HG03066 (cell line): ENCODE measurements at regions not wholly inside any gene's neighbourhood (a gene's known extent, or its start where the extent isn't known, plus 50 kb on each side); places are given as distances from the start of the nearest gene placed in this dataset.

Experiments
- ATAC-seq: cut with Tn5 transposase; IDR thresholded peaks from one replicate; pipeline ENCODE4 v1.9.1; 2021; ENCODE audit warnings: low read depth; ENCODE audit not compliant: unreplicated experiment

- no peak for ATAC-seq
Observed at GRCh38 chr10:131516285-131516684, 204.8 kb upstream of the TCERG1L start.

DNA sequence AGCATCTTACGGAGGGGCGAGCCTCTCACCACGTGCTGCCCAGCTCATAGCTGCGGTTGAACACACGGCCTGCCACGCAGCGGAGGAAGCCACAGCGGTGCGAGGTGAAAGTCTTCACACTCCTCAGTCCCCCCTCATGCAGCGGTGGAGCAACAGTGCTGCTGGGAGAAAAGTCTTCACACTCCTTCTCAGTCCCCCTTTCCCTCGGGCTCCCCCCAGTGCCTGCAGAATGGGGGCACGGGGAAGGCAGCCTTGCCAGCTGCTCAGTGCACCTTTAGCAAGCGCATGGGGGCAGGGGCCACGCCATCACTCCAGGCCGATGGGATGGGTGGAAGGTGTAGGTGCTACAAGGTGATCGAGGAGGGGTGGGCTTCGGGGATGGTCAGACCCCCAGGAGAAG, 206.3 kb upstream of the TCERG1L start:
- no peak for ATAC-seq

DNA sequence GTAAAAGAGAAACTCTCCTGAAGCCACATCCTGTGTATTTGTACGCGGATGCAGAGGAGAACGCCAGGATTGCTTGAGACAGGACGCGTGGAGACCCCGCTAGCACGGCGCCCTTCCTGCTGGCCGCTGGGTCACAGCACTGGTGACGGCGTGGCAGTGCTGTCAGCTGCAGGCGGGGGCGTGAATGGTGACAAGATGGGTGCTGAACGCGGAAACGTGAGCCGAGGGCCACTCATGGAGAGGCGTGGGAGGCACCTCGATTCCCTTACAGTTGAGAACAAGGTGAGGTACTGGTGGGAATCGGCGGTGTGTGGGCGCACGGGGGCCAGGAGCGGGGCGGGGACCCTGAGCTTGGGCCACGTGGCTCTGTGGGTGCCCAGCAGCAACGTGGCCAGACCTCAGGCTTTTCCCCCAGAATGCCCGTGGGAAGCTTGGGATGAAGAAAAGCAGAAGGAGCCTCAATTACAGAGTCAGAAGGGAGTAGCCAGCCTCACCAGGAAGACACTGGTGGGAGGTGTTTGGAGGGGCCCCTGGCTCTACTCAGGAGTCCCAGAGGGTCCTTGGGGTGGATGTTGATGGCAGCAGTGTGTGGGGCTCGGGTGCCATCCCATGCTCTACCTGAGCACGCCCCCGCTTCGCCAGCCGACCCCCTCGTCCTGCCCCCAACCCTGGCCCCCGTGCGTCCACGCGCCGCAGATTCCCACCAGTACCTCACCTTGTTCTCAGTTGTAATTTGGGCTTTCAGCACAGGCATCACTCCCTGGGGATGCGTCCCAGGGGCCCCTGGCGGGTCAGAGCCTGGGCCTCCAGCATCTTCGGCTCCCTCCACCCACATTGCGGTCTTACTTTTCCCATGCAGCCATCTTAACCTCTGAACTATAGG, 208.4 kb upstream of the TCERG1L start:
- ATAC-seq = no peak

GRCh38 chr10:131531265-131532190, 220.0 kb upstream of the TCERG1L start:
- ATAC-seq = no peak

GRCh38 chr10:131532291-131532690, 220.8 kb upstream of the TCERG1L start:
- ATAC-seq = no peak

DNA sequence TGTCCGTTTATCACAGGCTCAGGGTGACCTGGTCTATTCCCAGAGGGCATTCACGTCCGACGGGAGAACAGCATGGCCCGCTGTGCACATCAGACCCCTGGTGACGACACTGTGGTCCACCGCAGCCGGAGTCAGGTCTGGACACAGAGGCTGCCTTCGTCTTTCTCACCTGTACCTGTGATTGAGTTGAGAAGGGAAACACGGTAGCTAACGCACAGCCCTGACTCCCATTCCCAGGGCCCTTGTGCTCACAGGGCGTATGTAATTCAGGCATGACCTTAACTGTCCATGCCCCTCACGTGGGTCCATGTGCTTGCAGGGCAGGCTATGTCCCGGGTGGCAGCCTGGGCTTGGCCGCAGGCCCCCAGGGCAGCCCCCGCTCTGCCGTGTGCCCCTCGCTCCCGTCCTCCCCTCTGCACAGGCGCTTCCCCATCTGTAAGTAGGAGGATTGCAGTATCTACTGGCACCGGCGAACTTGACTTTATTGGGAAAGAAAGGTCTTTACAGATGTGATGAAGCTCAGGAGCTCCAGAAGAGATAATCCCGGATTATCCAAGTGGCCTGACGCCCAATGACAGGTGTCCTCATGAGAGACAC, 221.3 kb upstream of the TCERG1L start:
- no peak for ATAC-seq

- no peak for ATAC-seq
Observed at GRCh38 chr10:131533846-131534526, 222.5 kb upstream of the TCERG1L start.

GRCh38 chr10:131534836-131535235, 223.3 kb upstream of the TCERG1L start:
- ATAC-seq = no peak

GRCh38 chr10:131536676-131537075, 225.2 kb upstream of the TCERG1L start:
- no peak for ATAC-seq

DNA sequence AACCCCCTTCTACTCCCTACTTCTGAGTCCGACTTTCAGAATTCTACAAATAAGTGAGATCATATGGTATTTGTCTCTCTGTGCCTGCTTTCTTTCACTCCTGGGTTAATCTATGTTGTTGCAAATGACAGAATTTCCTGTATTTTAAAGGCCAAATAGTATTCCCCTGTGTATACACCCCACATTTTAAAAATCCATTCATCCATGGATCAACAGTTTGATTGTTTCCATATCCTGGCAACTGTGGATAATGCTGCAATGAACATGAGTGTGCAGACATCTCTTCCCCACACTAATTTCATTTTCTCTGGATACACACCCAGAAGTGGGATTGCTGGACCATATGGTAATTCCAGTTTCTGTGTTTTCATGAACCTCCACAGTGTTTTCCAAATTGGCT, 225.8 kb upstream of the TCERG1L start:
- ATAC-seq = no peak

GRCh38 chr10:131544495-131544894, 233.0 kb upstream of the TCERG1L start:
- ATAC-seq = no peak

GRCh38 chr10:131546086-131546810, 234.7 kb upstream of the TCERG1L start:
- no peak for ATAC-seq

- ATAC-seq = no peak
Observed at GRCh38 chr10:131547129-131547799, 235.7 kb upstream of the TCERG1L start.

- no peak for ATAC-seq
Observed at GRCh38 chr10:131548176-131548575, 236.7 kb upstream of the TCERG1L start.

DNA sequence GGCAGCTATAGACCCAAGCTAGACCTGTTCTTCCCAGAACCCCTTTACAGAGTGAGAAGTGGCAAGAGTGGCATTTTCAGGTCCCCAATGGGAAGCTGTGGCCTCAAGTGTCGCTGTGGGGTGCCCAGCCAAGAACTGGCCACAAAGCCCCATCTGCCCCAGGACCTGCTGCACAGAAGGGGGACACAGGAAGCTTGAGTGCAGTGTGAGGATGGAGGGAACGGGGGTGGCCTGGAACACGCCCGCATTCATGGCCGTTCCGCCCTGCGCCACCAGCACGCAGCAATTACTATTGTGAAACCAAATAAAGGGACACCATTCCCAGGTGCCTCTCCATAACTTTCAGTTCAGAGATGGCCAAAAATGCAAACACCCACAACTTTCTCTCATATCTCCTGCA, 237.6 kb upstream of the TCERG1L start:
- ATAC-seq = no peak

DNA sequence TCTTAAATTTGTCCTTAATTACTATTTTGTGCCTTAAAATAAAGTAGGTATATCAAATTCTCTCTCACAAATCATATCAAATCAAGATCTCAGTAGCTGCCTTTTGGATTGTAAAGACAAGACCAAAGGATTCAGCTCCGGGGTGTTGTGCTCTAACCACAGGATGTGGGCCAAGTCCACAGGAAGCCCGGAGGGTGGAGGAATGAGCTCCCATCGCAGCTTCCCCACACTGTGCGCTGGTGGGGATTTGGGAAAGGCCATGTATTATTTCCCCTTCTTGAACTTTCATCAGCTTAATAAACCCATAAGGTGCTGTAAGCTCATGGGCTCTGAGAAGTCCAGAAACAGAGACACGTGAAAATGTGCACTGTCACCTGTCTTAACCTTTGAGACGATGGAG, 241.6 kb upstream of the TCERG1L start:
- ATAC-seq = no peak

DNA sequence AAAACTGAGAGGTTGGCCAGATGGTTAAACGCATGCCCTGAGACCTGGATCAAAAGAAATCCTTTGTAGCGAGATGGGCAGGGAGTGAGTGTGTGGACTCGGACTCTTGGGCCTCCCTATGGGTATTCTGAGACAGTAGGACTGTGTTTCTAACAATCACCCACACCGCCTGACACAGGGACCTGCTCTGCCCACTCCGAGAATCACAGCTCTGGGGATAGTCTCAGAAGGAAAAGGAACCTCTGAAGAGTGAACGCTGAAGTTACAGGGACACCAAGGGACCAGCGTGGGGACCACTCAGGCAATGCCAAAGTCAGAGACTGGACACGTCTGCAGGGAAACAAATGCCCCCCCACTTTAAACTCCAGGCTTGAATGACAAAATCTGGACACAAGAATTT, 242.1 kb upstream of the TCERG1L start:
- no peak for ATAC-seq

DNA sequence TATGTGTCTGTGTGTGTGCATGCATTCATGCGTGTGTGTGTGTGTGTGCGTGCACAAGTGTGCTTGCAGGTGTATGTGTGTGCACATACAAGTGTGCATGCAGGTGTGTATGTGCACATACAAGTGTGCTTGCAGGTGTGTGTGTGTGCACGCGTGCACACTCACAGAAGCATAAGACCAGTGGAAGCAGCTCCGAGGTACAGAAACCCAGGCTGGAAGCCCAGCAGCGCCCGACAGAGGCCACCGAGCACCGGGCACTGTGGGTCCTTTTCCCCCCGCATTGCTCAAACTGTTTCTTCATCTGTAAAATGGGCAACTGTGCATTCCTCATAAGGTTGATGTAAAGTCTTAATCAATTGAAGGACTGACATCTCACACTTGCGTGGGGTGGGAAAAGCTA, 243.3 kb upstream of the TCERG1L start:
- ATAC-seq = no peak

DNA sequence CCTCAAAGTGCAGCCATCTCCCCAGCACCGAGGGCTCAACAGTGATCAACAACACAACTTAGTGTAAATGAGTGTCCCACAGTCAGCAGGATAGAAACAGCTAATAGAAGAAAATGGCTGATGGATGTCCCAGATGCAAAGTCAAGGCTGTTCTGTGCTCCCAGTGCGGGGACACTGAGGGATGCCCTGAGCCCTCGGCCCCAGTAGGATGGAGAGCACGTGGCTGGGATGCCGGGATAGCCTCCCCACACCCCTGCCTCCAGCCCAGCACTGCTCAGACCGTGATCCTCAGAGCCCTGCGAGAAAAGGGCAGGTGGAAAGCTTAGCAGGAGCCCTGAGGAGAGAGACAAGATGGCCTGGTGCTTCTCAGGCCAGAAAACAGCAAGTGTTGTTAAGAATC, 243.9 kb upstream of the TCERG1L start:
- ATAC-seq = no peak
